Left cardiac atrium (tissue), 4 donors: ENCODE measurements at regions not wholly inside any gene's neighbourhood (a gene's known extent, or its start where the extent isn't known, plus 50 kb on each side); places are given as distances from the start of the nearest gene placed in this dataset.

Experiments used
- ATAC-seq, 2 donors: fragments of 200-7000 bp; cut with Tn5 transposase; one replicate each; pipeline ENCODE4 v1.9.1; 2020; ENCODE audit warnings: mild to moderate bottlenecking in 2 of 2, moderate library complexity in 2 of 2
- DNase-seq: peaks from one replicate; pipeline ENCODE4 v3.0.0-alpha.2; 2020
- intact Hi-C, 2 donors: fragments of 100-400 bp; cut with DNase I; formaldehyde crosslinking; loops; one replicate each; pipeline versions ENCODE4 v1.14.1 to v1.15.1; 2022 to 2023
- donor health status: DM: no; HTN: yes; CAD: no.
- donor health status: DM: no; HTN: yes; CAD: no; lungs with severe emphysema.
- donor health status: DM: yes; HTN: yes; CAD: no.
- donor health status: Dilated cardiomyopathy.

GRCh38 chr9:134500931-134501760 lies 140.5 kb upstream of the COL5A1 start:
- intact Hi-C loops, result no loop called here
- ATAC-seq (no peak), DNase-seq (no peak)

GRCh38 chr9:134501761-134502265 lies 139.8 kb upstream of the COL5A1 start:
- intact Hi-C loops, result no loop called here
- DNase-seq, result no peak
- no peak for ATAC-seq

GRCh38 chr9:134502266-134502791 lies 139.3 kb upstream of the COL5A1 start:
- DNase-seq (no peak), ATAC-seq (peak in 1 of 2 donors; percentile 47)
- intact Hi-C loops, result no loop called here

GRCh38 chr9:134502809-134503211 lies 138.8 kb upstream of the COL5A1 start:
- peak; percentile 82 for DNase-seq
- intact Hi-C loops, result no loop called here
- peak; percentile 97 to 99 for ATAC-seq

GRCh38 chr9:134503301-134504105 lies 138.1 kb upstream of the COL5A1 start:
- DNase-seq (no peak), ATAC-seq (peak in 1 of 2 donors; percentile 14)
- intact Hi-C loops, result no loop called here

GRCh38 chr9:134504106-134504385 lies 137.6 kb upstream of the COL5A1 start:
- no peak for DNase-seq
- intact Hi-C loops, result no loop called here
- ATAC-seq, result no peak

- intact Hi-C loops, result no loop called here
- DNase-seq (no peak), ATAC-seq (no peak)
These were observed 136.6 kb upstream of the COL5A1 start for GRCh38 chr9:134505032-134505431.

- ATAC-seq, result no peak
- intact Hi-C loops, result no loop called here
- no peak for DNase-seq
These were observed 132.3 kb upstream of the COL5A1 start for GRCh38 chr9:134509281-134509680.

GRCh38 chr9:134509817-134510216 lies 131.8 kb upstream of the COL5A1 start:
- ATAC-seq, result no peak
- no peak for DNase-seq
- intact Hi-C loops, result no loop called here

GRCh38 chr9:134514503-134514902 lies 127.1 kb upstream of the COL5A1 start:
- intact Hi-C loops, result no loop called here
- DNase-seq, result no peak
- no peak for ATAC-seq

GRCh38 chr9:134515026-134515821 lies 126.4 kb upstream of the COL5A1 start:
- intact Hi-C loops, result no loop called here
- no peak for DNase-seq
- ATAC-seq, result no peak

- intact Hi-C loops, result no loop called here
- DNase-seq (no peak), ATAC-seq (no peak)
These were observed 125.1 kb upstream of the COL5A1 start for GRCh38 chr9:134516464-134516863.

- ATAC-seq, result no peak
- DNase-seq, result no peak
- intact Hi-C loops, result no loop called here
These were observed 124.4 kb upstream of the COL5A1 start for GRCh38 chr9:134517069-134517680.

GRCh38 chr9:134518004-134518606 lies 123.5 kb upstream of the COL5A1 start:
- ATAC-seq (peak; percentile 61 to 71), DNase-seq (peak; percentile 63)
- intact Hi-C loops, result no loop called here

GRCh38 chr9:134519375-134520070 lies 122.1 kb upstream of the COL5A1 start:
- no peak for ATAC-seq
- DNase-seq, result no peak
- intact Hi-C loops, result no loop called here

GRCh38 chr9:134521817-134522501 lies 119.6 kb upstream of the COL5A1 start:
- no peak for ATAC-seq
- intact Hi-C loops, result no loop called here

GRCh38 chr9:134522502-134522848 lies 119.1 kb upstream of the COL5A1 start:
- ATAC-seq (no peak), DNase-seq (no peak)
- intact Hi-C loops, result no loop called here

More at GRCh38 chr9:134521817-134522501, 119.6 kb upstream of the COL5A1 start:
- DNase-seq, result no peak

- intact Hi-C loops, result no loop called here
- DNase-seq (no peak), ATAC-seq (no peak)
These were observed 118.6 kb upstream of the COL5A1 start for GRCh38 chr9:134522976-134523375.
